Endothelial cell of umbilical vein (primary cell): ENCODE measurements at regions not wholly inside any gene's neighbourhood (a gene's known extent, or its start where the extent isn't known, plus 50 kb on each side); places are given as distances from the start of the nearest gene placed in this dataset.

ENCODE experiments used
- EZH2 ChIP-seq: IDR thresholded peaks from 2 replicates; pipeline ENCODE4 v1.6.1; 2012; ENCODE audit warnings: borderline replicate concordance, low read depth, mild to moderate bottlenecking, moderate library complexity, low read length, inconsistent platforms; ENCODE audit not compliant: severe bottlenecking
- JUN ChIP-seq: IDR thresholded peaks from 2 replicates; pipeline ENCODE4 v1.6.1; 2011; ENCODE audit warnings: borderline replicate concordance, low read depth; ENCODE audit not compliant: insufficient read length, insufficient read depth
- POLR2A ChIP-seq: IDR thresholded peaks from 2 replicates; pipeline ENCODE4 v1.6.1; 2012; ENCODE audit warnings: low read depth, mild to moderate bottlenecking, control low read depth, low read length
- TF ChIP-seq, protein P1 (sequence below): IDR thresholded peaks from 2 replicates; pipeline ENCODE4 v1.6.1; 2011; ENCODE audit not compliant: insufficient read depth, insufficient read length
- TF ChIP-seq, protein P2 (sequence below), 2 donors: IDR thresholded peaks; 1 replicate in 1 of 2; 2 replicates in 1 of 2; pipeline ENCODE4 v1.5.1; 2011; ENCODE audit warnings: low read length in 2 of 2, mild to moderate bottlenecking in 2 of 2, moderate library complexity in 2 of 2, control low read depth in 1 of 2, inconsistent platforms in 1 of 2, low read depth in 1 of 2; ENCODE audit not compliant: insufficient read depth in 1 of 2; ENCODE audit errors: extremely low read depth in 1 of 2

DNA sequence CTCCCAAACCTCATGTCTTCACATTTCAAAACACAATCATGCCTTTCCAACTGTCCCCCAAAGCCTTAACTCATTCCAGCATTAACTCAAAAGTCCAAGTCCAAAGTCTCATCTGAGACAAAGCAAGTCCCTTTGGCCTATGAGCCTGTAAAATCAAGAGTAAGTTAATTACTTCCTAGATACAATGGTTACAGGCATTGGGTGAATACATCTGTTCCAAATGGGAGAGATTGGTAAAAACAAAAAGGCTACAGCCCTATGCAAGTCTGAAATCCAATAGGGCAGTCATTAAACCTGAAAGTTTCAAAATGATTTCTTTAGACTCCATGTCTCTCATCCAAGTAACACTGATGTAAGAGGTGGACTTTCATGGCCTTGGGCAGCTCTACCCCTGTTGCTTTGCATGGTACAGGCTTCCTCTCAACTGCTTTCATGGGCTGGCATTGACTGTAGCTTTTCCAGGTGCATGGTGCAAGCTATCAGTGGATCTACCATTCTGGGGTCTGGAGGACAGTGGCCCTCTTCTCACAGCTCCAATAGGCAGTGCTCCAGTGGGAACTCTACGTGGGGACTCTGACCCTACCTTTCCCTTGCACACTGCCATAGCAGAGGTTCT is 55.0 kb upstream of the PLSCR4 start:
- TF ChIP-seq, protein P1, sequence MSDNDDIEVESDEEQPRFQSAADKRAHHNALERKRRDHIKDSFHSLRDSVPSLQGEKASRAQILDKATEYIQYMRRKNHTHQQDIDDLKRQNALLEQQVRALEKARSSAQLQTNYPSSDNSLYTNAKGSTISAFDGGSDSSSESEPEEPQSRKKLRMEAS: no peak
- TF ChIP-seq, protein P2, sequence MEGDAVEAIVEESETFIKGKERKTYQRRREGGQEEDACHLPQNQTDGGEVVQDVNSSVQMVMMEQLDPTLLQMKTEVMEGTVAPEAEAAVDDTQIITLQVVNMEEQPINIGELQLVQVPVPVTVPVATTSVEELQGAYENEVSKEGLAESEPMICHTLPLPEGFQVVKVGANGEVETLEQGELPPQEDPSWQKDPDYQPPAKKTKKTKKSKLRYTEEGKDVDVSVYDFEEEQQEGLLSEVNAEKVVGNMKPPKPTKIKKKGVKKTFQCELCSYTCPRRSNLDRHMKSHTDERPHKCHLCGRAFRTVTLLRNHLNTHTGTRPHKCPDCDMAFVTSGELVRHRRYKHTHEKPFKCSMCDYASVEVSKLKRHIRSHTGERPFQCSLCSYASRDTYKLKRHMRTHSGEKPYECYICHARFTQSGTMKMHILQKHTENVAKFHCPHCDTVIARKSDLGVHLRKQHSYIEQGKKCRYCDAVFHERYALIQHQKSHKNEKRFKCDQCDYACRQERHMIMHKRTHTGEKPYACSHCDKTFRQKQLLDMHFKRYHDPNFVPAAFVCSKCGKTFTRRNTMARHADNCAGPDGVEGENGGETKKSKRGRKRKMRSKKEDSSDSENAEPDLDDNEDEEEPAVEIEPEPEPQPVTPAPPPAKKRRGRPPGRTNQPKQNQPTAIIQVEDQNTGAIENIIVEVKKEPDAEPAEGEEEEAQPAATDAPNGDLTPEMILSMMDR (IDR thresholded peaks at IDR 0.05; ENCODE audit: extremely low read depth in 1 of 2, insufficient read depth in 1 of 2, low read depth in 1 of 2, low read length in 2 of 2): no peak
- TF ChIP-seq EZH2 (no peak), POLR2A (no peak), JUN (no peak)
